HG03558 (cell line): ENCODE measurements at regions not wholly inside any gene's neighbourhood (a gene's known extent, or its start where the extent isn't known, plus 50 kb on each side); places are given as distances from the start of the nearest gene placed in this dataset.

Experiments
- ATAC-seq: cut with Tn5 transposase; IDR thresholded peaks from one replicate; pipeline ENCODE4 v1.9.1; 2021; ENCODE audit warnings: moderate number of reproducible peaks; ENCODE audit not compliant: unreplicated experiment; ENCODE audit errors: extremely low read depth

DNA sequence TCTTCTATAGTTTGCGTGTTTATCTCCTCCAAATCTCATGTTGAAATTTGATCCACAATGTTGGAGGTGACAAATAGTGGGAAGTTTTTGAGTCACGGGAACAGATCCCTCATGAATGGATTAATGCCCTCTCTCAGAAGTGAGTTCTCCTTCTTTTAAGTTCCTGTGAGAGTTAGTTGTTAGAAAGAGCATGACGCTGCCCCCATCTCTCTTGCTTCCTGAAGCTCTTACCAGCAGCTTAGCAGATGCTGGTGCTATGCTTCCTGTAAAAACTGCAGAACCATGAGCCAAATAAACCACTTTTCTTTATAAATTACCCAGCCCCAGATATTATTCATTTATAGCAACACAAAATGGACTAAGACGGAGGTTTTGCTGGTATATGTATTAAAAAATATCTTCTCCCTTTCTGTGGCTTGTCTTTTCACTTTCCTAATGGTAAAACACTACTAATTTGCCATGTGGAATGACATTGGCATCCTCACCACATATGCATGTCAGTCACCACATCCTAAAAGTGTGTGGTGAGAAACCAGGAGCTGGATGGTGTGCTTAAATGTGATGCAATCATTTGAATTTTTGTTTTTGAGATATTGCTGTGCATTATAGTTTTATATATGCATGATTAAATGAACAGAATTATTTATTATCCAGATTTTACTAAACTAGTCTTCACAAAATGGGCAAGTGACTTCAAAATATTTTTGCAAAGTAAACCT, 449.3 kb downstream of the ADAMTS20 start:
- ATAC-seq, result no peak

DNA sequence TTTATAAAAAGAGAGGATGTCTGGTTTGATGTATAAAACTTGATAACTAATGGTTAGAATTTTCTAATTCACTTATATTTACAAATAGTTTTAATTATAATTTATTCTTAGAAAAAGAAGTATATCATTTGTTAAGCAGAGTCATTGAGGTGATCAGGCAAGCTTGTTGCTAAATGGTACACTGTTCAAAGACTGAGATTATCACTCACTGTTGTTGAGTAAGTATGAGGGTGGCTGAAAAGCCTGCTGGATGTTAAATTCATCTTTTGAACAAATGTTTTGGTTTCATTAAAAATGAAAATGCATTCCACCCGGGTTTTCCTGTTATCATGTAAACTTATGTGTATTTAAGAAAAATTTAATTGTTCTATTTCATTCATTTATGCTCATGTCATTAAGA, 451.8 kb downstream of the ADAMTS20 start:
- ATAC-seq, result no peak

DNA sequence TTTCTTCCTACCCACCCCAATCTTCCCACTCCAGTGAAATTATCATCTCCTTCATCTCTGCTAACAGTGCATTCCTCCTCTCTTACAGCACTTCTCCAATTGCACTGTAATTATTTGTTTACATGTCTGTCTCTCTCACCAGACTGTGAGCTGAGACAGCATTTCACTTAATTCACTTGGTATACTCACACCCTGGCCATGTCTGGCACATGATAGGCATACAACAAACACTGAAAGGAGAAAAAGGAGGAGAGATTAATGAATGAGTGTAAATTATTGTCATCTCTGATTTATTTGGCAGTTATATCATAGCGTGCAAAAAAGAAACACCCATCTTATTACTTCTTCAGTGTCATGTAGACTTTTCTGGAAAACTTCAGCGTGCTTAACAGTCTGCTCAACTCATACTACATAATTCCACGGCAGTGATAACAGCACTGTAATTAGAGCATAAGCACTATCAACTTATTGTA, 452.3 kb downstream of the ADAMTS20 start:
- ATAC-seq, result no peak

- no peak for ATAC-seq
Observed at GRCh38 chr12:43098766-43099550, 453.0 kb downstream of the ADAMTS20 start.

DNA sequence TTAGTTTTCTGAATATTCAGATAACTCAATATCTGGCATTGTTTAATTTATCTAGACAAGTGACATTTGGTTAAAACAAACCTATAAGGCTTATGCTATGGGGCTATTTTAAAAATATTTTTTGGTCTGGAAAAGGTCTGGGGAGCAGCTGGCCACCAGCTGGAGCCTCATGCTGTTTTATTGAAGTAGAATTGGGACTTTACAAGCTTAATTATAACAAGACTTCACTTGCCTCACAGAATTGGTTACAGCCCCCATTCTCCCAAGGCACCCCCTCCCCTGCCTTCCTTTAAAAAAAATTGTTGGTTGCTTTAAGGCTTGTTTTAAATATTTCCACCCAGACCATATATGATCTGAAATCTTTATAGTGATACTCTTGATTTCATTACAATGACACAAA, 453.9 kb downstream of the ADAMTS20 start:
- no peak for ATAC-seq

DNA sequence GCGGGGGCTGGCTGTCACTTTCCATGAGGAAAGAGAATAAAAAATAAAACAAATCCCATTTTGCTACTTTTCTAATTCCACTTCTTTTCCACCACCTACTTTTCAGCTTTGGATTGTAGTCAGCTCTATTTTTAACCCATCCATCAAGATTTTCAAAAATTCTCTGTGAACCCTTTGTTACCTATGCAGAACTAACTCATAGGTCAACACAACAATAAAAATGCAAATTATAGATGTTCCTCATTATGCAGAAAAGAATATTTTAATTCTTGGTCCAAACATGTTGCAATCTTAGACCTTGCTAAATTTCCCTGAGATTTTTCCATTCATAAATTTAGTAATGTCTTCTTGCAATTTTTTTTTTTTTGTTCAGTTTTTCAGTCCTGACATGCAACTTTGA, 454.5 kb downstream of the ADAMTS20 start:
- ATAC-seq, result no peak

DNA sequence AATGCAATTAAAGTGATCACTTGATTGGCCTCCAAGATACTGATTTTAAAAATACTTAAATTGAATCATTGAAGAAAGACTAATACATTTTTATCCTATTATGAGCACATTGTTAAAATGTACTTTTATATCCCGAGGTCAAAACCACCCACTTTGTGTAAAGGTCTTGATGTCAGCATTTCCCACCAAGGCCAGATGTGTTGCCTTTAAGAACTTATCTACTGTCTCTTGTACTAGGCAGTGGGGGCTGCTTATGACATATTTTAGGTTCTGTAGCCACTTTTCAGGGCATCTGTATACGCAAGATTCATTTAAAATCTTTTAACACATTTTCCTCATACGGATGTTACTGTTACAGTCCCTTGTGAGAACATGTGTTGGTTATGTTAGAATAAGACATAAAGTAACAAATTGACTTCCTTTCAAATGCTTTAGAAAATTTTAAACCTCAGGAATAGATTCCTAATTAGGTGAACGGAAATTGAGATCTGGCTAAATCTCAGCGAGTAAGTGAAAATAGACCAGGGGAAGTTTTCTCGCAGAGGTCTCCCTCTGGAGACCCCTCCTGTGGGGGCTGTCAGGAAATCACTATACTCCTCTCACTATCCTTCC, 456.2 kb downstream of the ADAMTS20 start:
- ATAC-seq, result no peak

DNA sequence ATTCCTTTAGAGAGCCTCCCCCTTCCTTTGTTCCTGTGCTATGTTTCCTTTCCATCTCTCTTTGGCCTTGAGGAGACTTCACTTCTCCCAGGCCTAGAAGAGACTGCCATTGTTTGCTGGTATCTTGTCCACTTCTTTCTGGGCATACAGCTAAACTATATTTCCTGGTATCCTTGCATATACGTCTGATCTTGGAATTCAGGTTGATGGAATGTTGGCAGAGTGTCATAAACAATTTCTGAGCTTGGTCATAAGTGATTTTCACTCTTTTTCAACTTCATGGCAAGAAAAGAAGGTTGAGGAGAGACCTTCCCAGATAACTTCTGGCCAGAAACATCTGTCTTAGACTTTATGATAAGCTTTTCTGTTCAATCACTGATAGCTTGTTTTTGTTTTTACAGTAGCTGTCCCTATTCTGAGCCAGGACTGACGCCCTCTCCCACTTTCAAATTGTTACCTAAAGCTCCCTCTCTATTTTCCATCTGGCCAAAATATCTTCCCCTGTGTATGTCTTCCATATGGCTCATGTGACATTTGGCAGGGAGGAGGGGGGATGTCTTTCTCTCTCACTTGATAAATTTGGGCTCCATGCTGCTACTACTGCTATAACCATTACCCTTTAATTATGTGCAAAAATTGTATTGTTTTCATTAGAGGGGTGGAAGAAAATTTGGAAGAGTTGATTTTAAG, 457.0 kb downstream of the ADAMTS20 start:
- no peak for ATAC-seq

- ATAC-seq, result no peak
Observed at GRCh38 chr12:43090981-43091380, 461.0 kb downstream of the ADAMTS20 start.

DNA sequence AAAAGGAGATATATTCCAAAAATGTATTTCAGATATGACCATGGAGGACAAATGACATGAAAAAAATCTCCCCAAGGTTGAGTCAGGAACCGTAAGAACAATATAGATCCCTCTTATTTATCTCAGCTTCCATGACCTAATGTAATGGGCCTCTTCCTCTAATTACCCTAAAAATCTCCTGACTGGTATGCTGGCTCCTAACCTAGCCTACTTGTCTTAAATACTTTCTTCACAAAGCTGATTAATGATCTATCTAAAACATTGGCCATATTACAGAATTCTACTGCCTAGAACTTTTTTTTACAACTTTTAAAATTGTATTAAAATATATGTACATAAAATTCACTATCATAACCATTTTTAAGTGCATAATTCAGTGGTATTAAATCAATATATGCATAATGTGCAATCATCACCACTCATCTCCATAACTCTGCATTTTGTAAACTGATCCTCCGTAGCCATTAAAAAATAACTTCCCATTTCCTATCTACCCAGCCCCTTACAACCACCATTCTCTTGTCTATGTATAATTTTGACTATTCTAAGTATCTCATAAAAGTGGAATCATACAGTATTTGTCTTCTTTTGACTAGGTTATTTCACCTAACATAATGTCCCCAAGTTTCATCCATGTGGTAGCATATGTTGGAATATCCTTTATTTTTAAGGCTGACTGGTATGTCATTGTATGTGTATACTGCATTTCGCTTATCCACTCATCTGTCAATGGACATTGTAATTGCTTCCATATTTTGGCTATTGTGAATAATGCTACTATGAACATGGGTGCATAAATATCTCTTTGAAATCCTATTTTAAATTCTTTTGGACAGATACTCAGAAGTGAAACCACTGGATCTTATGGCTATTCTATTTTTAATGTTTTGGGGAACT, 464.6 kb downstream of the ADAMTS20 start:
- no peak for ATAC-seq

GRCh38 chr12:43079476-43079875, 472.5 kb downstream of the ADAMTS20 start:
- ATAC-seq, result no peak

GRCh38 chr12:43078976-43079375, 473.0 kb downstream of the ADAMTS20 start:
- ATAC-seq, result no peak

- no peak for ATAC-seq
Observed at GRCh38 chr12:43072431-43072830, 479.6 kb downstream of the ADAMTS20 start.

- ATAC-seq, result no peak
Observed at GRCh38 chr12:43069768-43070221, 480.2 kb upstream of the PRICKLE1 start.

DNA sequence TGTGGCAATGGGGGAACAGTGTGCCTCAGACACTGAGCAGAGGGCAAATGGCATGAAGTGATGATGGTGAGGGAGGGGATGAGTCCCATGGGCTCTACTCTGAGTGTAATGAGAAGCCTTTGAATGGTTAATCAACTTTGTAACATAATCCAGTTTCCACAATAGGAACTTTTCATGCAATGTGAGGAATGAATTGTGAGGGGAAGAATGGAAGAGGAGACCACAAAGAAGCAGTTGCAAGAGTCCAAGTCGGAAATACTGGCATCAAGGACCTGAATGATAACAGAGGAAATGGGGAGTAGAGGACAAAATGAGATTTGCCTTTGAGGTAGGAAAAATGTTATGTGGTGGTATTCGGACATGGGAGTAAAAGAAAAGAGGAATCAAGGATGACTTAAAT, 476.9 kb upstream of the PRICKLE1 start:
- ATAC-seq, result no peak

DNA sequence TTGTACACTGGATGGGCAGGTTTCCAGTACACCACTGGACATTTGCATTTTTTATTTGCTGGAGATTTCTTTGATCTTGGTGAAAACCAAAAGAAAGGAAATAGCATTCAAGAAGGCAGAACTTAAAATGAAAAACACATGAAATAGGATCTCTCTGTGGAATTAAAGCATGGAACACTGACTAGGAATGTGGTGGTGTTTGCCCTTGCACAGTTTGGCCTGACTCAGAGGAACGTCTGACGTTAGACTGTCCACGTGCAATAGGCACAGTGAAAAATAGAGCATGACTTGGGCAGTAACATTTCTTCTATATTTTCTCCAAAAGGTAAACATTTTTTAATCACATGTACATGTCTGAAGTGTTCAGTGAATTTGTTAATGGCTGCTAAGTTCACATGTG, 474.1 kb upstream of the PRICKLE1 start:
- ATAC-seq, result no peak

DNA sequence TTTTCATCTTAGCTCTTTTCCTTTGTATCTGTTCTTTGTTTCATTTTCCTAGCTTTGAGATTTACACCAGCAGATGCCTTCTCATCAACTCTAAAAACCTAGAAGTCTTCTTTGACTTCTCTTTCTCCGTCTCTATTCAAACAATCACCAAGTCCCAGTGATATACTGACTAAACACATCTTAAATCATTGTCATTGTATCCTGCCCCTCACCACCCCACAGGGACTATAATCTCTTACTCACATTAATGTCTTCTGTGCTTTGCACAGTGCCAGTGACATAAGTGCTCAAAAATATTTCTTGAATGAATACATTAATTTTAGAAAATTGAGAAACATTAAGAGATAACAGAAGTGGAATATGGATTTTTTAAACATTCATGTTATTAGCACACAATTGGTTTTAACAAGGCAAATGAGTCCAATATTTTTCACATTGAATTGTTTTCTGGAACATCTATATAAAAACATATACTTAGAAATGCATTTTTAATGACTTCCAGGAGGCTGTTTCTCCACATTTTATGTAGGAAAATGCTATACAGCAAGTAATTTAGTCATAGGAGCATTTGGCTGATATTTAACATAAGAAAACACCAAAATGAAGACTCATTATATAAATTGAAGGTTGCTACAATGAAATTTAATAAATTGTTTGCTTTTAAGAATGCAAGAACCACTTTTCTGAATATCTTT, 472.8 kb upstream of the PRICKLE1 start:
- ATAC-seq, result no peak

DNA sequence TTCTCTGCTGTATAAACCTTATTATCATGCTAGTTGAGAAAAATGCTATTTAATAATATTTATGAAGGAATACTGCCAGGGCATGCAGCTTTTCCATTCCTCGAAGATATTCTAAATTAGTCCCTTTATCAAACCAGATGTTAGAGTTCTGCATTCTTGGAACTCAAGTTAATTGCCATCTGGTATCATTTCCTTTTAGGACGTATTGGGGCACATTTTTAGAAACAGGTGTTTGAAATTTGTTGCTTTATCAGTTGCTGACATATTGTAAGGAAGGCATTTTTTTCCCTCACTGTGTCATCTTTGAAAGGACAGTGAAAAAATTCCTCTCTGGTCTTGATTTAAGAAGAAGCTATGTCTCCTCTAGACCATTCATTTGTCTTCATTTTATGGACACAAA, 471.2 kb upstream of the PRICKLE1 start:
- ATAC-seq, result no peak

DNA sequence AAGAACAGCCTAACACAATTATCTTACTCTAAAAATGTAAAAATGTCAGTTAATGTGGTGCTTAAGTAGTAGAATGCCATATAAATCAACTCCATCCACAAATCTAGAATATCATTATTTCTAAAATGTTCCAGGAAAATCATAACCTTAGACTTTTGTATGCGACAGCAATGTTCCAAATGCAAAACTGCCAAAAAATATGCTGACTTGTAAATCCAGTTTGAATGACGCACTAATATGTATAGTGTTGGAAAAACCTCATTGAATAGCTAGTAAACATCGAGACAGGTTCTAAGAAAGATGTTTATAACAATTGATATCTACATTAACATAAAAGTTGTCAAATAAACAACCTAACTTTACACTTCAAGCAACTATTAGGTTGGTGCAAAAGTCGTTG, 469.1 kb upstream of the PRICKLE1 start:
- no peak for ATAC-seq
